AG08396 (cell line): ENCODE measurements at regions not wholly inside any gene's neighbourhood (a gene's known extent, or its start where the extent isn't known, plus 50 kb on each side); places are given as distances from the start of the nearest gene placed in this dataset.

Experiments used
- DNase-seq: peaks from one replicate; pipeline ENCODE4 v3.0.0; 2012; ENCODE audit warnings: low spot score, mixed read lengths

DNA sequence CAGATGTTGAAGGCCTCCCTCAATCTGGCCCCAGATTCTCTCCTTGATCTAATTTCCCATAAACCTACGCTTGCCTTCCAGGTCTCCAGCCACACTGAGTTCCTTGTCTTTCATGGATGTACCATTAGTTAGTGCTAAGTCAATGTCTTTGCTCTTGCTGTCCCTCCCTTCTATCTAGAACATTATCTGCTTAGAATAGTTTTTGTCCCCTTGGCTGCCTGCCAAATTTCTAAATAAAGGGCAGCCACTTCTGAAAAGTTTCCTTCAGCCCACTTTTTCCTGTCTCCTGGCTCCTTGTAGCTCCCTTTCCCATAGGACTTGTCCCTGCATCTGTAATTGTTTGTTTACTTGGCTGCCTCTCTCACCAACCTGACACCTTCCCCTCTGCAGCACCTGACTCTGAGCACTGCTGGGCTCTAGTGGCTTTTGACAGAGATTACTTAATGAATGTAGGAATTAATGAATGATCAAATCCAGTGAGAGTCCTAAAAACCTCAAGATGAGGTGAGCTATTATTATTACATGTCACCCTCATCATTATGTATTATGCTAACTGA lies 58.3 kb downstream of the CXCL12 start:
- no peak for DNase-seq

DNA sequence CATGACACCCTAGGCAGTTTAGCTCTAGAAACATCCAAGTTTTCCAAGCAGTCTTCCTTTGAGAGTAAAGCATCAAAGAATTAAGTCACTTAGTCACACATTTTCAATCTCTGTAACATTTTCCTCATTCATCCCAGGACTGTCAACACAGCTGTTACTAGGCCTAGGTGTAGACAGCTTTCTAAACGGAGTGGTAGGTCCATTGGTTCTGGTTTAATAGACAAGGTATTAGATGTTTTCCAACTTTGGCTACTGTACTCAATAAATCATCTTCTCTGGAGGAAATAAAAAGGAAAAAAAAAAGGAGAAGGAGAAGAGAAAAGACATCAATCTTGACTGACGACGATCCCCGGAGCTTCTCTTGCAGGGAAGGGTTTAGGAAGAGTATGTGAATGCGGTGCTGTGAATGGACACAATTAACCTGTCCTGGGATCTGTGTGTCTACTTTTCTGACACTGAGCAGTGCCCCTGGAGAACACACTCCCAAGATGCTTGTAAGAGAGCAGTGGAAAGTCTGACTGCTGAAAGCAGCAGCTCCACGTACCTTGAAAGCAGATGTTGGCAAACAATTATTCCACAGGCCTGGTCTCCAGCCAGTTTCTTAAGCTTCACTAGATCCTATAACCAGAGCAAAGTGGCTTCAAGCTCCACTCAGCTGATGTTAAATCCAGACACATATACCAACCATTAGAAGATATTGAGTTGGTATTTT lies 59.1 kb downstream of the CXCL12 start:
- DNase-seq, result no peak

DNA sequence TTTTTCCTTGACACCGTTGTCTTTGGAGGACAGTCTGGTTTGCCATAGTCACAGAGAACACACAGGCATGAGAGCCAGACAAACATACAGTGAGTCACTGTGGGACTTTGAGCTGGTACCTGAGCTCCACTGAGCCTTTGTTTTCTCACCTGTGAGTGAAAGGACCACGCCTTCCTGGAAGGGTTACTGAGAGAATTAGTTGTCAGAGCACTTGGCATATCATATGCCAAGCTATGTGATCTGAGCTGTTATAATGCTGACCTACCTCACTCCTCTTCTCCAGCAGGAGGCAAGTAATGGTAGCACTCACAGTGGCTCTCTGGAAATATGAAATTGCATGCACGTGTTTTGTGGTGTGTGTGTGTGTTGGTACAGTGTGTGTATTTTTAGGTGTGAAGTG lies 59.7 kb downstream of the CXCL12 start:
- no peak for DNase-seq

DNA sequence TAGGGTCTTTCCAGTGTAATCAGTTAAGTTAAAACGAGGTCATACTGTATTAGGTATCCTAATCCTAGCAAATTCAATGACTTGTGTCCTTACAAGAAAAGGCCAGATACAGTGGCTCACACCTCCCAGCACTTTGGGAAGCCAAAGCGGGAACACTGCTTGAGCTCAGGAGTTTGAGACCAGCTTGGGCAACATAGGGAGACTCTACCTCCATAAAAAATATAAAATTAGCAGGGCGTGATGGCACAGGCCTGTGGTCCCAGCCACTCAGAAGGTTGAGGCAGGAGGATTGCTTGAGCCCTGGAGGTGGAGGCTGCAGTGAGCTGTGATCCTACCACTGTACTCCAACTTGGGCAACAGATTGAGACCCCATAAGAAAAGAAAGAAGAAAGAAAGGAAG lies 61.1 kb downstream of the CXCL12 start:
- no peak for DNase-seq

DNA sequence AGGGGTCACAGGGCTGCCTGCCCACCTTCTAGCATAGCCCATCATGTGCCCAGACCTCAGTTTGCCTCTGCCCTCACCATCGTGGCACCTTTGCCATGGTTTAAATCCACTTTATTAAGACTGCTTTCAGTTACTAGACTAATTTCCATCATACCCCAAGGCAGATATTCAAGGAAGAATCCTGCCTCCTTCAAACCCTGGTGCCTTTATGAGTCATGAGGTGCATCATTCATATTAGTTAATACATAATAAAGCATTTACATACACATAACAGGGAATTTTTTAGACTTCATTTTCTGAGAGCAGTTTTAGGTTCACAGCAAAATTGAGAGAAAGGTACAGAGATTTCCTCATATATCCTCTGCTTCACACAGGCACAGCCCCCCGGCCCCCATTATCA lies 62.8 kb downstream of the CXCL12 start:
- DNase-seq, result peak; percentile 33

DNA sequence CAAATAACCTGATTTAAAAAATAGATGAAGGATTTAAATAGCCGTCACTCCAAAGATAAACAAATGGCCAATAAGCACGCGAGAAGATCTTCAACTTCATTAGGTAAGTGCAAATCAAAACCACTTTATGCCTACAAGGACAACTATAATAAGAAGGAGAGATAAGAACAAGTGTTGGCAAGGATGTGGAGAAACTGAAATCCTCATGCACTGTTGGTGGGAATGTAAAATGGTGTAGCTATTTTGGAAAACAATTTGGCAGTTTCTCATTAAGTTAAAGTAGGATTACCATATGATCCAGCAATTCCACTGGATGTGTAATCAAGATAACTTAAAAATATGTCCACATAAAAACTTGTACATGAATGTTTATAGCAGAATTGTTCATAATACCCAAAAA lies 64.1 kb downstream of the CXCL12 start:
- no peak for DNase-seq

DNA sequence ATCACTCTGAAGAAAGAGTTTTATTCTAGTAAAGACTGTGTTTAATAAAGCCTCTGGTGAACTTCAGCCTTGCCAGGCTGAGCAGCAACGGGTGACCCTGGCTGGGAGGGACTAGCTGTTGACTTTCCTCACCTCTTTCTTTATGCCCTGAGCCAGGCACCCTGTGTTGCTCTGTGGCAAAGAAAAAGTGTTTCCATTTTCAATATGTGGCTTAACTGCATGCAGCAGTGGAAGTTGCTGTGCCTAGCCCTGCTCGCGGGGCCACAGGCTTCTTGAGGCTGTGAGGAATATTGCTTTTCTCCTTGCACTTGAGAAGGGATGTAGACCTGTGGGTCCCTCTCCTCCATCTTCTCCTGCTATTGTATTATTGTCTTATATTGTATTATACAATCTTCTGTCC lies 67.0 kb downstream of the CXCL12 start:
- no peak for DNase-seq

DNA sequence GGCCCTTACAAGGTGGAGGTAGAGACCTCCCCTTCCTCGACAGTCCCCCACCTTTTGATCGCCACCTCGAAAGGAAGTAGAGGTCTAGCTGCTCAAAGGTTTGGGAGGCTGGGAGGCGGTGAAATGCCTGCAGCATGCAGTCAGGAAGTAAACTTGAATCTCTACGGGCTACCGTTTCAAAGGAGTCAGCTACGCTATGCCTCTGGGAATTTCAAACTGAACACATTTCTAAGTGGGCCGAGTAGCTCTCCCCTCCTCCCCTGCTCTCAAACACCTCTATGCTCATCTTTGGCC lies 68.0 kb downstream of the CXCL12 start:
- DNase-seq, result no peak

DNA sequence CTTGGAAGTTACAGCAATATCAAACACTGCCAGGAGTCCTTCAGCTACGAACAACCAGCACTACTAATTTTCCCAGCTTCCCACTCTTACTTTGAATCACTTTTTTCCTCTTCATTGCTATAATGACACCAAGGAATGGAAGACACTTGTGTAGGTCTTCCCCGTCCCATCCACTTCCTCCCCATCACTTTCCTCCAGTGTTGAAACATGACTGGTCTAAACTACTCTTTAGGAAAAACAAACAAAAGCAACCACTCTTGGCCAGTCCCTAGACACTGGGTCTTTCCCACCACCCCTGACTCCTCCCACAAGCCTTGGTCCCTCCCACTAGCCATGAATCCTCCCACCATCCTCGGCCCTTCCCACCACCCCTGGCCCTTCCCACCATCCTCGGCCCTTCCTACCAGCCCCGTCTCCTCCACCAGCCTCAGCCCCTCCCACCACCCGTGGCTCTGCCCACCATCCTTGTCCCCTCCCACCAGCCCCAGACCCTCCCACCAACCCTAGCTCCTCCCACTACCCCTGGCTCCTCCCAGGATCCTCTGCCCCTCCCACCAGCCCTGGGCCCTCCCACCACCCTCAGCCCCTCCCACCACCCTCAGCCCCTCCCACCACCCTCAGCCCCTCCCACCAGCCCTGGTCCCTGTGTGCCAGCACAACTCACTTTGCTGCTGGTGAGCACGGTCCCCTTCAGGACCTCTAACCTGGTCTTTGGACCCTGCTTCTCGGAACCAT lies 68.5 kb downstream of the CXCL12 start:
- no peak for DNase-seq

DNA sequence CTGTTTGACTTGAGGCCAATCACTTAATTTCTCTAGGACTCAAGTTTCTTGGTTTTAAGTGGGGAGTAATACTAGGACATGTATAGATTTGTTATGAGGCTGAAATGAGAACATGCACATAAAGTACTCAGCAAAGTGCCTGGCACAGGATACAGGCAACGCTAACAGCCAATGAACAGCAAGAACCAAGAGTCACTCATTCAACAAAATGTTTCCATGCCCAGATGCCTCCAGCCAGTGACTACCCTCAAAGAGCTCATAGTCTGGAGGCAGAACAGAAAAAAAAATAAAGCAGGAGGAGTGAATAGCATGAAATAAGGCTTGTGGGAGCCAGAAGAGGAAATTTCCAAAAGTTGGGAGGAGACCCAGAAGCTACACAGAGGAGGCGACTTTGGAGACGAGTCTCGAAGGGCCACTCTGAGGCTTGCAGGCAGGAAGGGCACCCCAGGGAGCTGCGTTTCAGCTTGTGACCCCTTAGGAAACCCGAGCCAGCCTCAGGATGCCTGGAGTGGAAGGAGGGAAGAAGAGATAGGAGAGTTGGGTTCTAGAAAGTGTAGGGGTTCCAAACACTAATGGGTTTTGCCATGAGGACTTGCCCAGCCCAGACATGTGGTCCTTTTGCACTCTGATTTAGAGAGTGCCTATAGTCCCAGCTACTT lies 70.0 kb downstream of the CXCL12 start:
- no peak for DNase-seq

DNA sequence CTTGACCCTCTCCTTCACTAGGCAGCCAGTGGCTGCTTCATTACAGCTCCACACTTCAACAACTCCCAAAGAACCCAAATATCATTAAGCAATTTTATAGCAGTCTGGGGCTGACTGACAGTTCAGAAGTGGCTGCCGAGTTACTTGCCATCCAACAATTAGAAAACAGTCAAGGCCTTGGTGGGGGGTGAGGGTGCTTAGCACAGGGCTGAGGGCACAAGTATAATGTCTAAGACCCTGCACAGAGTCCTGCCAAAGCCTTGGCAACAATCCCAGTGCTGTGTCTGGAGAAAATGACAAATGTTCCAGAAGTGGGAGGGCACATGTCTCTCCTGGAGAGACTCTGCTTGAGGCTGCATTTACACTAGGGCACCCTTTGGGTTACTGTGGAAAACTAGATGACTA lies 71.1 kb downstream of the CXCL12 start:
- no peak for DNase-seq

DNA sequence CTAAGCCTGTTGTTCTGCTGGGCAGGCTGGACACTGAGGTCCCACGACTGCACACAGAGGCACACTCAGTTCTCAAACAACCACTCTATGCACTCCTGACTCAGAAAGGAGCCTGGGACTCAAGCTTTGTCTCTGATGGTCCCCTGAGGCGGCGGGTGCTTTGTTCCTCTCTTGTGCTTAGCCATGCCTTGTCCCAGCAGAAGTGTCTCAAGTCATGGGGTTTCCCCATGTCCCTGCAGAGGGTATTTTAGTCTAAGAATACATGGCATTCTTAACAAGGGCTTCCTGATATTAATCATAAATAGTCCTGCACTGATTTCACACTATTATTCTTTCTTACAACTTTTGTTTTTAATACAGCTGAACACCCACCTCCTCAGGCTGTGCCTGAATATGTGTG lies 72.5 kb downstream of the CXCL12 start:
- DNase-seq, result no peak

DNA sequence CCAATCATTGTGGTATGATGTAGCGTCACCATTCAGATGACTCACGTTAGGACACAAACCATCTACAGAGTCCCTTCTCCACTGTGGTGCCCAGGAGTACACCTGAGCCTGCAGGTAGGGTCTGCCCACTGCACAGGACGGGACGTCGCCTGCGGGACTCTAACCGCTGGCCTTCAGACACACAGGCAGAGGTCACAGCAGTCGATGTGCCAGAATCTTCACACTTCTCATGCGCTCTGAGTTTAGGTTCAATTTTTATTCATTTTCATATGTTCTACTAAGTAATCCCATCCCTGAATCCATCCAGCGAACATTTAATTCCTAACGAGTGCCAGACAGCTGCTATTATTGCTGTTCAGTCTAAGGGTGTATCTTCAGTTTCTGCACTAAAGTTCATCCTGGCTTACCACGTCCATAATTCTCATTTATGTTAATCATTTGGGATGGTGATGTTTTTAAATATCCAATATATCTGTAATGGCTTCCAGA lies 73.3 kb downstream of the CXCL12 start:
- DNase-seq, result no peak

DNA sequence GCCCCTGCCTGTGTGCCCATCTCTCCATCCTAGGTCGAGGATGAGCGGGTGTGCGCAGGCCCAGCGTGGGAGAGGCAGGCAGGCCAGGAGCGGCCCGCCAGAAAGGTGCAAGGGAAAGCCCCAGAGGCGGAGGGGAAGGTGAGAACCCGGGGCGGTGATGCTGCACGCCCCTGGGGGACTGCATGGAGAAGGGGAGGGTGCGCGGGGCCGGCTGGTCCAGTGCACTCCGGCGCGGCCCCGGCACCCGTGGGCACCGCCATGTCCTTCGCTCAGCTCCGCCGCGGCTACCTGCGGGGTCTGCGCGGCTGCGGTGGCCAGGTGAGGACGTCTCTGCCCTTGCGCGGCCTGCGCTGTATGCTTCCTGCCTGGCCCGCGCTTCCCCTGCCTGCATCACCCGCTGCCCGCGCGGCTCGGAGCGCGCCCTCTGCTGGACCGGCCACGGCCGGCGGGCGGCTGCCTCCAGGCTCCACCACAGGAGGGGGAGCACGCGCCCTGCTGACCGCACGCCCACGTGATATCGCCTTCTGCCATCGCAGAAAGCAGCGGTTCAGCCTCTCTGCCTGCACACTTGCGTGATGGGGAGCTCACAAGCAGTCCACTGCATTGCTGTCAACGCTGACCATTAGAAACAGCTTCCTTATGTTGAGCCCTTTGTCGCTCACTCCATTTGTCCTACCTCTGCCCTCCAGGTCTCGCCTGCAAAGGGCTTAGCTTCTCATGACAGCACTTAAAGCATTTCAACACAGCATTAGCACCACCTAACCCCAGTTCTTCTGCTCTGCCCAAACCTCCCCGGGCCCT lies 73.9 kb downstream of the CXCL12 start:
- peak; percentile 89 for DNase-seq

DNA sequence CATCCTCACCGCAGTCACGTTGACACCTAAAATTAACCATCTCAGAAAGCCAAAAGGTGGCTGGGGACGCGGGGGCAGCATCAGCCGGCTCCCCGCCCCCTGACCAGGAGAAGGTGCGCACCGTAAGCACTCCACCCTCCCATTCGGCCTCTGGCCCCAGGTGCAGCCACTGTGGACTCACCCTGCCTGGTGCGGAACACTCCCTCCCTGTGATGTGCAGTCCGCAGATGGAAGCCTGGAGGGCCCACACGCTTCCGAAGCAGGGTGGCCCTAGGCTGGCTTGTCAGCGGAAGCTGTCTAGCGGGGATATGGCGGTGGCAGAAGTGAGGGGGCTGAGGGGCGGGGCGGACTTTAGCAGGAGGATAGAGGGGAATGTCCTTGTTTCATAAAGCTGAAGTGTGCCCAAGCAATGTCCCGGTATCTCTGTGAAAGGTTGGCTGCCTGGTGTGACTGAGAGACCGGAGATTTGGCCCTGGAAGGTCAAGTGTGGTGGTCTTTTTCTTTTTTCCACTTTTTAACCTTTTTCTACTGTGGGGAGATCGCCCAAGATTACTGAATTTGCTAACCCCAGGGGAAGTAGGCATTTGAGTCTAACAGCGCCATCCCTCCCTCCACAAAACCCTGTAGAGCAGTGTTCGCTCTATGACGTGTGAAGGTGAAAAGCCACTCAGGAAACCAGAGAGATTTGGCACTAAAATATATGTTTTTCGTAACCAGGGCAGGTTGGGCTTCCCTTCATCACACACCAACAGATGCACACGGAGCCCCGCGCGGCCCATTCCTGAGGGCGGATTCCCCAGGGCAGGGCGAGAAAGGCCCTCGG lies 74.7 kb downstream of the CXCL12 start:
- DNase-seq, result no peak

DNA sequence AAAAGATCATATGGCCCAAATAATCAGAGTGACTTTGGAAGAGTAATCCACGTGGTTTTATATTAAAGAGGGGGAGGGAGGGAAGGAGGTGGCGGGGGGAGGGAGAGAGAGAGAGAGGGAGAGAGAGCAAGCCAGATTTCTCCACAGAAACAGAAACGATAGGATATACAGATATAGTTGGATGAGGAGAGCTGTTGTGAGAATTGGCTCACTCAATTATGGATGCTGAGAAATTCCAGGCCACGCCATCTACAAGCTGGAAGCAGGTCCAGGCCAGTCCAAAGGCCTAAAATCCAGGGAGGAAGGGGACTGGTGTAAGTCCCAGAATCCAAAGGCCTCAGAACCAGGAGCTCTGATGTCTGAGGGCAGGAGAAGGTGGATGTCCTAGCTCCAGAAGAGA lies 75.5 kb downstream of the CXCL12 start:
- no peak for DNase-seq

DNA sequence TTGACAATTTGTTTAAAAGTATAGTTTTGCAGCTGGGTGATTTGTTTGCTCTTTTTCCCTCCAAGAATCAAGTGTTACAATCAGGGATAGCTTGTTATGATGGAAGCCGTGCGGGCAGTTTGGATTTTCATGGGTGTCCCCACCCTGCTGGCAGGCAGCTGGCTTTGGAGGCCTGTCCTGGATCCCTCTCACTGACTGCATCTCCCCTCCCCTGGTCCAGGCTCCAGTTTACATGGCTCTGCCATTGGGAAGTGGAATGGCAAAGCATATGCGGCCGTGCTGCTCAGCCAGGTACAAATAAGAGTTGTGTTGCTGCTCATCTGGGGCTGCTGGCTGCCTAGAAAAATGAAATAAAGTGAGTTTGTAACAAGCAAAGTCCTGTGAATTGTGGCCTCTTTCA lies 76.0 kb downstream of the CXCL12 start:
- no peak for DNase-seq

DNA sequence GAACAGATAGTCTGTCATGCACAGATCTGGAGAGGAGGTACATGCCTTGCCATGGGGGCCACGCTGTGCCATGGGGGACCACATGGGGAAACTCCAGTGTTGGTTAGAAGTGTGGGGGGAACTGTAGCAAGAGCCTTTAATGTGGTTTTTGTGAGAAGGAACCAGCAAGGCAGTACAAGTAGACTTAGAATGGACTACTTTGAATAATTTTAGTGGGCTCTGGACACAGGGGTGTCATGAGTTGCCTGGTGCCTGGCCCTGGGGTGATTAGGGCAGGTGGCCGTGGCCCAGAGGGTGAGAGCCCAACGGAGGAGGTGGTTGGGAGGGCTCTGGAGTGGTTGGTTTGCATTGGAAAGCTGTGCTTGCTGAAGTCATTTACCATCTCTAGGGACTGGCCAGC lies 77.2 kb downstream of the CXCL12 start:
- no peak for DNase-seq

DNA sequence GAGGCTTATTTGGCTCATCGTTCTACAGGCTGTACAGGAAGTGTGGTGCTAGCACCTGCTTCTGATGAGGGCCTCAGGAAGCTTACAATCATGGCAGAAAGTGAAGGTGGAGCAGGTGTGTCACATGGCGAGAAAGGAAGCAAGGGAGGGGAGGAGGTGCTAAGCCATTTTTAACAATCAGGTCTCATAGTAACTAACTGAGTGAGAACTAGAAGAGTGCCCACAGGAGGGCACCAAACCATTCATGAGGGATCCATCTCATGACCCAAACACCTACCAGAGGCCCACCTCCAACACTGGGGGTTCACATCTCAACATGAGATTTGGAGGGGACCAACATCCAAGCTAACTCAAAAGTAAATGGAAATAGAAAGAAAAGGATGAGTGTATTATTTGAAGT lies 78.1 kb downstream of the CXCL12 start:
- DNase-seq, result no peak

DNA sequence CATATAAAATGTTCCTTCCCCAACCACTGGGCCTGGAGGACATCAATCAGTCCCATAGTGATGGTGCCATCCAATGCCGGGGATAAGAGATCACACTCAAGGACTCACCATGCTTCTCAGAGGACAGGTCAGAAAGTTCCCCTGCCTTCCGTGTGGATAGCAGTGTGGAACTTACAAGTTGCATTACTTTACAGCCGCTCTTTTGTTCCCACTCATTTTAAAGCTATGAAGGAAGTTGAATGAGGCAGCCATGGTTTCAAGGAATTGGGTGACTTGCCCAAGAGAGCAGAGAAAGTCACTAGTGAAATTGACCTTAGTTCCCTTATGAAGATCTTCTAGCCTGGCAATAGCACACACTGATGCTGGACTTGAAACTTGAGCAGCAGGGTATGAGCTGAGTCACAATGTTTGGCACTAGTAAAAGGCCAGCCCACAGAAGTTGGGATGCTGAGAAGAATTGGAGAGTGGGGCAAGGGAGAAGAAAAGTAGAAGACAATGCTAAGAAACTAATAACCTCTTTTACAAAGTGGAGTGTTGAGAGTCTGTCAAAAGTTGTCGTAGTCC lies 78.7 kb downstream of the CXCL12 start:
- peak; percentile 72 for DNase-seq

DNA sequence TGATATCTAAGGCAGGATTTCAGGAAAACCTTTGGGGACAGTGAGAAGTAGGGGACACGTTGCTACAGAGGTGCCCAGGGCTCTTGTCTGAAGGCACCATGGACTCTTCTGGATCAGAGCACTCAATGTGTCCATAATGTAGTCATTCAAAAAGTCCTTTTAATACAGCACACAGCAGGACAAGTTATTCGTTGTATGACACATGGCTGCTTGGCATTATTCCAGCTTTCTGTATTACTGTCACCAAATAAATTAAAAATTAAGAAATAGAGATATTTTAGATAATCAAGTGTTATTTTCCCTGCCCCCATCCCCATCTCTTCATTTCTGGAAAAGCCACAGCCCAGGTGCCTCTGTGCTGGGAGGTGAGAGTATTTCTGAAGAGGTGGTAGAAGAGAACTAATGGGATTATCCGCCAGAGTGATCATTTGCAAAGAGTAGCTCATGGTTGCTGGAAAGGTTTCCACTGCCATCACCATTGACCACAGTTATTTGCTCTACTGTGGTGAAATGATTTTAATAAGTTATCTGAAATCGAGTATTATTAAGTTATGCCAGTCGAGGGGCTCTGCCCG lies 83.0 kb downstream of the CXCL12 start:
- DNase-seq, result no peak
